ENCODE measurements at regions not wholly inside any gene's neighbourhood (a gene's known extent, or its start where the extent isn't known, plus 50 kb on each side); places are given as distances from the start of the nearest gene placed in this dataset.

- H3K27ac ChIP-seq = no peak overlapping the region
- no peaks in the 10 kb centered on the region for H3K27me3 ChIP-seq
- intact Hi-C loops (cut with DNase I) = no loop called here
- no peak for DNase-seq
- no peaks in the 10 kb centered on the region for H3K9me3 ChIP-seq
- H3K4me3 ChIP-seq = no peak overlapping the region
- no peaks in the 10 kb centered on the region for H3K4me1 ChIP-seq
- no peak overlapping the region for H3K9ac ChIP-seq (ENCODE audit: low read depth in 2 of 2, low read length in 2 of 2)
- no peaks in the 10 kb centered on the region for H3K36me3 ChIP-seq
- TF ChIP-seq CTCF (IDR thresholded peaks at IDR 0.05) = no peak
These were observed 280.6 kb downstream of the BTBD3 start for GRCh38 chr20:12198281-12198680.

DNA sequence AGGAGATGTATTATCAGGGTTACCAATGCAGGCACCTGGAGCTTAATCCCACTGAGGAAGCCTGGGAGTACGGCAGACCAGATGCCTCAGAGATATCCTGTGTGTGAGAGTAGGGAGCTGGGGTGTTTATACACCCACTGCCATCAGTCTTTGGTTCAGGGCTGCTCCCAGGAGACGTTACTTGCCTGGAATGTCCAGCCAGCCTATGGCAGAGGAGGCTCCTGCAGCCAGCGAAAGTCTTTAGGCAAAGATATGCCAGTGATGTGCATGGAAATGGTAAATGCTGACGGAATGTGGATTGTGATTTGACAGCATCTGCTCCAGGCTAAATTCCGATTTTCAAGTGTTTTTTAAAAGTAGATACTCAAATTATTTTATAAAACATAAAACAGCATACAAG, 282.0 kb downstream of the BTBD3 start:
- no peak for DNase-seq
- no peak overlapping the region for H3K4me3 ChIP-seq
- no peak for TF ChIP-seq CTCF (IDR thresholded peaks at IDR 0.05)
- H3K36me3 ChIP-seq = no peaks in the 10 kb centered on the region
- H3K4me1 ChIP-seq = no peaks in the 10 kb centered on the region
- intact Hi-C loops (cut with DNase I) = no loop called here
- no peaks in the 10 kb centered on the region for H3K27me3 ChIP-seq
- H3K9ac ChIP-seq (ENCODE audit: low read depth in 2 of 2, low read length in 2 of 2) = no peak overlapping the region
- H3K27ac ChIP-seq = no peak overlapping the region
- H3K9me3 ChIP-seq = no peaks in the 10 kb centered on the region

- DNase-seq = no peak
- no peak overlapping the region for H3K9ac ChIP-seq (ENCODE audit: low read depth in 2 of 2, low read length in 2 of 2)
- no peaks in the 10 kb centered on the region for H3K27me3 ChIP-seq
- H3K4me1 ChIP-seq = no peaks in the 10 kb centered on the region
- TF ChIP-seq CTCF (IDR thresholded peaks at IDR 0.05) = no peak
- H3K36me3 ChIP-seq = no peaks in the 10 kb centered on the region
- intact Hi-C loops (cut with DNase I) = no loop called here
- H3K9me3 ChIP-seq = no peaks in the 10 kb centered on the region
- H3K27ac ChIP-seq = no peak overlapping the region
- H3K4me3 ChIP-seq = no peak overlapping the region
These were observed 283.7 kb downstream of the BTBD3 start for GRCh38 chr20:12201289-12201991.

DNA sequence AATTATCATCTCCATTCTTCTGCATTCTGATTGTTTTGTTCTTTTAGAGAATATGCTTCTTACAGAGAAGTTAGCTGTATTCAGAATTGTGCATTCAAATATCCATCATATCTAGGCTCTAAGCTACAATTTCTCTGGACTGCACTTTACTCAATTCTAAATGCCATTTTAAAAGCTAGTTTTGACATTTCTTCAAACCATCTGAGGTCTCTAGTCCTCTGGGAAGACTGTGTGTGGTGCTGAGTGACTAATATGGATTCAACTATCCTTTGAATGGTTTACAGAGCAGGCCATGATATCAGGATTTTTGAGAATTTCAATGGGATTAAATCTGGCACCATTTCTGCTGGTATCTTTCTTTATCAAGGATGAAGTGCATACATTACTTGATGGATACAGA, 285.7 kb downstream of the BTBD3 start:
- intact Hi-C loops (cut with DNase I) = no loop called here
- H3K4me1 ChIP-seq = no peaks in the 10 kb centered on the region

GRCh38 chr20:12203981-12204380, 286.3 kb downstream of the BTBD3 start:
- H3K27ac ChIP-seq = no peak overlapping the region
- no peak for DNase-seq
- H3K9me3 ChIP-seq = no peaks in the 10 kb centered on the region
- TF ChIP-seq CTCF (IDR thresholded peaks at IDR 0.05) = no peak
- H3K27me3 ChIP-seq = no peaks in the 10 kb centered on the region
- H3K4me3 ChIP-seq = no peak overlapping the region
- no peaks in the 10 kb centered on the region for H3K36me3 ChIP-seq
- H3K4me1 ChIP-seq = no peaks in the 10 kb centered on the region
- no peak overlapping the region for H3K9ac ChIP-seq (ENCODE audit: low read depth in 2 of 2, low read length in 2 of 2)
- intact Hi-C loops (cut with DNase I) = no loop called here

More for the DNA sequence above, 285.7 kb downstream of the BTBD3 start:
- Histone ChIP-seq H3K27me3 (no peaks in the 10 kb centered on the region), H3K9ac (ENCODE audit: low read depth in 2 of 2, low read length in 2 of 2) (no peak overlapping the region), H3K27ac (no peak overlapping the region), H3K36me3 (no peaks in the 10 kb centered on the region), H3K4me3 (no peak overlapping the region), H3K9me3 (no peaks in the 10 kb centered on the region)
- DNase-seq = no peak
- TF ChIP-seq CTCF (IDR thresholded peaks at IDR 0.05) = no peak
